Neural cell (in vitro differentiated cells): ENCODE measurements at regions not wholly inside any gene's neighbourhood (a gene's known extent, or its start where the extent isn't known, plus 50 kb on each side); places are given as distances from the start of the nearest gene placed in this dataset.

Source experiments
- H2AFZ ChIP-seq: fragments of 200-600, 300-800 bp; sonication (generic), shearing (Covaris generic); 2 replicates; pipeline ENCODE4 v1.6.0; 2014; ENCODE audit warnings: low read depth, mild to moderate bottlenecking, antibody characterized with exemption, low read length, moderate library complexity
- H3F3A ChIP-seq: fragments of 200-600 bp; shearing (Covaris generic); 2 replicates; pipeline ENCODE4 v1.6.1; 2016; ENCODE audit warnings: mild to moderate bottlenecking, moderate library complexity, mixed read lengths, antibody characterized with exemption, low read length; ENCODE audit not compliant: insufficient read depth, poor library complexity, severe bottlenecking
- H3K27ac ChIP-seq: fragments of 200-600, 300-800 bp; sonication (generic), shearing (Covaris generic); 2 replicates; pipeline ENCODE4 v1.5.1; 2014; ENCODE audit warnings: mild to moderate bottlenecking, low read length, moderate library complexity
- H3K27me3 ChIP-seq: fragments of 300-800, 200-600 bp; sonication (generic), shearing (Covaris generic); 2 replicates; pipeline ENCODE4 v1.6.0; 2014; ENCODE audit warnings: mild to moderate bottlenecking, low read depth, low read length, moderate library complexity; ENCODE audit not compliant: insufficient read depth
- H3K36me3 ChIP-seq: fragments of 300-800, 200-600 bp; sonication (generic), shearing (Covaris generic); 2 replicates; pipeline ENCODE4 v1.5.1; 2014; ENCODE audit warnings: mild to moderate bottlenecking, antibody characterized with exemption, low read length, moderate library complexity; ENCODE audit not compliant: insufficient read depth
- H3K4me2 ChIP-seq: fragments of 300-800, 200-600 bp; sonication (generic), shearing (Covaris generic); 2 replicates; pipeline ENCODE4 v1.6.0; 2014; ENCODE audit warnings: mild to moderate bottlenecking, low read length
- H3K4me3 ChIP-seq: fragments of 300-800, 200-600 bp; sonication (generic), shearing (Covaris generic); 2 replicates; pipeline ENCODE4 v1.5.1; 2014; ENCODE audit warnings: mild to moderate bottlenecking, low read length, moderate library complexity
- H3K79me2 ChIP-seq: fragments of 200-600 bp; shearing (Covaris generic); replicated peaks from 2 replicates; pipeline ENCODE4 v1.6.0; 2014; ENCODE audit warnings: mild to moderate bottlenecking, low read length, moderate library complexity; ENCODE audit not compliant: insufficient read depth
- H3K9ac ChIP-seq: fragments of 300-800, 200-600 bp; sonication (generic), shearing (Covaris generic); 2 replicates; pipeline ENCODE4 v1.6.1; 2016; ENCODE audit warnings: mild to moderate bottlenecking, low read length, mixed read lengths
- H3K9me2 ChIP-seq: fragments of 200-600 bp; shearing (Covaris generic); 2 replicates; pipeline ENCODE4 v1.6.1; 2016; ENCODE audit warnings: mild to moderate bottlenecking, low read length, mixed read lengths; ENCODE audit not compliant: insufficient read depth
- H3K9me3 ChIP-seq: fragments of 200-600, 300-800 bp; sonication (generic), shearing (Covaris generic); 2 replicates; pipeline ENCODE4 v1.6.1; 2016; ENCODE audit warnings: mild to moderate bottlenecking, mixed run types, low read length, moderate library complexity, mixed read lengths
- H4K20me1 ChIP-seq: fragments of 200-600 bp; shearing (Covaris generic); 2 replicates; pipeline ENCODE4 v1.6.1; 2016; ENCODE audit warnings: mild to moderate bottlenecking, mixed run types; ENCODE audit not compliant: insufficient read depth
- CTCF ChIP-seq: fragments of 450-650 bp; IDR thresholded peaks from 2 replicates; pipeline ENCODE4 v1.5.1; 2014; ENCODE audit warnings: antibody characterized with exemption, mild to moderate bottlenecking, moderate library complexity; ENCODE audit not compliant: poor library complexity, severe bottlenecking
- EP300 ChIP-seq: fragments of 450-650 bp; conservative IDR thresholded peaks from 2 replicates; pipeline ENCODE4 v1.6.1; 2014; ENCODE audit warnings: antibody characterized with exemption, mild to moderate bottlenecking, moderate library complexity; ENCODE audit not compliant: poor library complexity, severe bottlenecking
- EZH2 ChIP-seq: fragments of 200-600, 300-800 bp; shearing (Covaris generic), sonication (generic); IDR thresholded peaks from 2 replicates; pipeline ENCODE4 v1.6.1; 2014; ENCODE audit warnings: antibody characterized with exemption, low read length, borderline replicate concordance, mild to moderate bottlenecking; ENCODE audit not compliant: insufficient read depth, poor library complexity, severe bottlenecking
- MXI1 ChIP-seq: fragments of 450-650 bp; conservative IDR thresholded peaks from 2 replicates; pipeline ENCODE4 v1.6.1; 2014; ENCODE audit warnings: antibody characterized with exemption, mild to moderate bottlenecking; ENCODE audit not compliant: poor library complexity, severe bottlenecking
- POLR2AphosphoS5 ChIP-seq: IDR thresholded peaks from 2 replicates; pipeline ENCODE4 v1.6.1; 2012
- RAD21 ChIP-seq: fragments of 450-650 bp; conservative IDR thresholded peaks from 2 replicates; pipeline ENCODE4 v1.6.1; 2014; ENCODE audit warnings: antibody characterized with exemption, mild to moderate bottlenecking, moderate library complexity
- REST ChIP-seq: IDR thresholded peaks from 2 replicates; pipeline ENCODE4 v1.6.1; 2012; ENCODE audit warnings: borderline replicate concordance
- SMC3 ChIP-seq: fragments of 450-650 bp; conservative IDR thresholded peaks from 2 replicates; pipeline ENCODE4 v1.6.1; 2014; ENCODE audit warnings: antibody characterized with exemption, mild to moderate bottlenecking, moderate library complexity; ENCODE audit not compliant: poor library complexity
- TAF1 ChIP-seq: IDR thresholded peaks from 2 replicates; pipeline ENCODE4 v1.6.1; 2012; ENCODE audit warnings: low read depth

DNA sequence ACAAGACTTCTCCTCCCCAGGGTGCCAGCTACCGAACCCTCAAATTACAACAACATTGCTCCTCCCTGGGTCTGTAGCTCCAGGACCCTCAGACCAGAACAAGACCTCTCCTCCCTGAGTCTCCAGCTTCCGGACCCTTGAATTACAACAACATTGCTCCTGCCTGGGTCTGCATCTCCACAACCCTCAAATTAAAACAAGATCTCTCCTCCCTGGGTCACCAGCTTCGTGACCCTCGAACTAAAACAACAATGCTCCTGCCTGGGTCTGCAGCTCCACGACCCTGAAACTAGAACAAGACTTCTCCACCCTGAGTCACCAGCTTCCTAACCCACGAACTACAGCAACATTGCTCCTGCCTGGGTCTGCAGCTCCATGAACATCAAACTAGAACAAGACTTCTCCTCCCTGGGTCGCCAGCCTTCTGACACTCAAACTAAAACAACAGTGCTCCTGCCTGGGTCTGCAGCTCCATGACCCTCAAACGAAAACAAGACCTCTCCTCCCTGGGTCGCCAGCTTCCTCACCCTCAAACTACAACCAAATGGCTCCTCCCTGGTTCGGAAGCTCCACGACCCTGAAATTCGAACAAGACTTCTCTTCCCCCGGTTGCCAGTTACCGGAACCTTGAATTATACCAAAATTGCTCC is 324.5 kb downstream of the PREX1 start:
- TF ChIP-seq EP300 (no peak), SMC3 (no peak), REST (no peak), CTCF (no peak), POLR2AphosphoS5 (no peak), EZH2 (no peak), MXI1 (no peak), TAF1 (no peak), RAD21 (no peak)
- no peaks in the 10 kb centered on the region for H3F3A ChIP-seq
- no peaks in the 10 kb centered on the region for H3K36me3 ChIP-seq
- no peak overlapping the region for H2AFZ ChIP-seq
- no peak overlapping the region for H3K9ac ChIP-seq
- no peaks in the 10 kb centered on the region for H3K79me2 ChIP-seq
- H3K4me3 ChIP-seq = no peak overlapping the region
- H3K27ac ChIP-seq = no peak overlapping the region
- H3K9me2 ChIP-seq = no peaks in the 10 kb centered on the region
- H3K9me3 ChIP-seq = no peaks in the 10 kb centered on the region
- no peaks in the 10 kb centered on the region for H4K20me1 ChIP-seq
- H3K27me3 ChIP-seq = no peaks in the 10 kb centered on the region
- H3K4me2 ChIP-seq = no peak overlapping the region

DNA sequence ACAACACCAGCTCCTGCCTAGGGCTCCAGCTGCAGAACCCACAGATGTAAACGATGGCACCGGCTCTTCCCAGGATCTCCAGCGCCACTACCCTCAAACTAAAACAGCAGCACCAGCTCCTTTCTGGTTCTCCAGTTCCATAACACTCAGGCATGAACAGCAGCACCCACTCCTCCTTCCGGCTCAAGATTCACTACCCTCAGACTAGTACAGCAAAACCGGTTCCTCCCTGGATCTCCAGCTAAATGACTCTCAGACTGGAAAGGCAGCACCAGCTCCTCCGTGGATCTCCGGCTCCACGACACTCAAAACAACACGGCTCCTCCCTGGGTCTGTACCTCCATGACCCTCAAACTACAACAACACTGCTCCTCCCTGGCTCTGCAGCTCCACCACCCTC is 325.0 kb downstream of the PREX1 start:
- TF ChIP-seq SMC3 (no peak), RAD21 (no peak), CTCF (no peak), EP300 (no peak), MXI1 (no peak), REST (no peak), EZH2 (no peak), POLR2AphosphoS5 (no peak), TAF1 (no peak)
- Histone ChIP-seq H3K9ac (no peak overlapping the region), H3K4me2 (no peak overlapping the region), H3K27ac (no peak overlapping the region), H3K27me3 (no peaks in the 10 kb centered on the region), H3F3A (no peaks in the 10 kb centered on the region), H3K9me3 (no peaks in the 10 kb centered on the region), H3K79me2 (no peaks in the 10 kb centered on the region), H3K9me2 (no peaks in the 10 kb centered on the region), H3K4me3 (no peak overlapping the region), H2AFZ (no peak overlapping the region), H4K20me1 (no peaks in the 10 kb centered on the region), H3K36me3 (no peaks in the 10 kb centered on the region)
